ENCODE measurements at regions not wholly inside any gene's neighbourhood (a gene's known extent, or its start where the extent isn't known, plus 50 kb on each side); places are given as distances from the start of the nearest gene placed in this dataset.

- TF ChIP-seq CTCF (IDR thresholded peaks at IDR 0.05) (no peak), POLR2A (IDR thresholded peaks at IDR 0.05) (no peak)
Observed at GRCh38 chr2:128436479-128437203, 118.0 kb upstream of the HS6ST1 start.

Measured in right lobe of liver (tissue), 4 donors.